ENCODE measurements at regions not wholly inside any gene's neighbourhood (a gene's known extent, or its start where the extent isn't known, plus 50 kb on each side); places are given as distances from the start of the nearest gene placed in this dataset.
"Not testable (repeated sequence)": the region's sequence is repeated elsewhere in the genome, so short reads cannot be mapped to it uniquely, and the experiment has no call there.

- H3K4me3 ChIP-seq, H3K27ac ChIP-seq, H3K4me1 ChIP-seq, H3K27me3 ChIP-seq, H3K9me3 ChIP-seq, DNase-seq, H3K36me3 ChIP-seq: not testable (repeated sequence)
Observed at GRCh38 chr2:111586014-111586413, 298.0 kb downstream of the ANAPC1 start.

GRCh38 chr2:111595072-111595471, 288.9 kb downstream of the ANAPC1 start:
- H3K36me3 ChIP-seq, H3K27me3 ChIP-seq, DNase-seq, H3K4me3 ChIP-seq, H3K9me3 ChIP-seq, H3K4me1 ChIP-seq, H3K27ac ChIP-seq: not testable (repeated sequence)

GRCh38 chr2:111596808-111597705, 286.9 kb downstream of the ANAPC1 start:
- not testable (repeated sequence) for H3K27ac ChIP-seq, H3K27me3 ChIP-seq, H3K4me3 ChIP-seq, H3K36me3 ChIP-seq, H3K9me3 ChIP-seq, DNase-seq, H3K4me1 ChIP-seq

GRCh38 chr2:111598944-111599343, 285.0 kb downstream of the ANAPC1 start:
- H3K36me3 ChIP-seq, H3K27ac ChIP-seq, H3K27me3 ChIP-seq, H3K4me1 ChIP-seq, DNase-seq, H3K9me3 ChIP-seq, H3K4me3 ChIP-seq: not testable (repeated sequence)

- H3K36me3 ChIP-seq, H3K27me3 ChIP-seq, H3K4me3 ChIP-seq: not testable (repeated sequence)
Observed at GRCh38 chr2:111602259-111602658, 281.7 kb downstream of the ANAPC1 start.

DNA sequence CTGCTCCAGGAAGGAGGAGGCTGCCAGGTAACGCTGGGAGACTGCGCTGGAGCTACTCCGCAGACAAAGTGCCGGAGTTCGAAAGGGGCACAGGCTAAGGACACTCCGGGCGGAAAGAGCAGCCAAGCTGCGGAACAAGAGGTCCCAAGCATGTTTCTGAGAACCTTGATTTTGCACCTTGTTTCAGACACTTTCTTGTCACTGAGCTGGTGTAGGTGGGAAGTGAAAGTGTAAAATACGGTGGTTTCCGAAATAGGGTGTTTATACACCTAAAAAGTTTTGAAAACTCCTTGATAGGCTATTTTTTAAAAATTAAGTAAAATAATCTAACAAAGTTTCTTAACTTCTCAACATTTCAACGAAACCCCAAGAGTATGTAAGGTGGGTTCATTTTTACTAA, 278.2 kb downstream of the ANAPC1 start:
- not testable (repeated sequence) for H3K27ac ChIP-seq, H3K4me1 ChIP-seq, H3K4me3 ChIP-seq, H3K36me3 ChIP-seq, DNase-seq, H3K9me3 ChIP-seq, H3K27me3 ChIP-seq

More at GRCh38 chr2:111602259-111602658, 281.7 kb downstream of the ANAPC1 start:
- not testable (repeated sequence) for DNase-seq, H3K9me3 ChIP-seq, H3K27ac ChIP-seq, H3K4me1 ChIP-seq

- H3K36me3 ChIP-seq, H3K27me3 ChIP-seq, H3K4me3 ChIP-seq, DNase-seq, H3K4me1 ChIP-seq, H3K9me3 ChIP-seq, H3K27ac ChIP-seq: not testable (repeated sequence)
Observed at GRCh38 chr2:111606632-111607031, 277.4 kb downstream of the ANAPC1 start.

GRCh38 chr2:111609146-111609844, 274.7 kb downstream of the ANAPC1 start:
- DNase-seq, H3K9me3 ChIP-seq, H3K27me3 ChIP-seq, H3K4me1 ChIP-seq, H3K4me3 ChIP-seq, H3K36me3 ChIP-seq, H3K27ac ChIP-seq: not testable (repeated sequence)

- not testable (repeated sequence) for H3K4me1 ChIP-seq, H3K4me3 ChIP-seq, DNase-seq, H3K27ac ChIP-seq, H3K9me3 ChIP-seq, H3K36me3 ChIP-seq, H3K27me3 ChIP-seq
Observed at GRCh38 chr2:111610035-111610434, 274.0 kb downstream of the ANAPC1 start.

GRCh38 chr2:111616651-111617218, 267.3 kb downstream of the ANAPC1 start:
- H3K4me3 ChIP-seq = no peak overlapping the region
- no peaks in the 10 kb centered on the region for H3K27me3 ChIP-seq
- no peaks in the 10 kb centered on the region for H3K4me1 ChIP-seq
- H3K36me3 ChIP-seq = no peaks in the 10 kb centered on the region
- DNase-seq = no peak
- TF ChIP-seq, protein P1, sequence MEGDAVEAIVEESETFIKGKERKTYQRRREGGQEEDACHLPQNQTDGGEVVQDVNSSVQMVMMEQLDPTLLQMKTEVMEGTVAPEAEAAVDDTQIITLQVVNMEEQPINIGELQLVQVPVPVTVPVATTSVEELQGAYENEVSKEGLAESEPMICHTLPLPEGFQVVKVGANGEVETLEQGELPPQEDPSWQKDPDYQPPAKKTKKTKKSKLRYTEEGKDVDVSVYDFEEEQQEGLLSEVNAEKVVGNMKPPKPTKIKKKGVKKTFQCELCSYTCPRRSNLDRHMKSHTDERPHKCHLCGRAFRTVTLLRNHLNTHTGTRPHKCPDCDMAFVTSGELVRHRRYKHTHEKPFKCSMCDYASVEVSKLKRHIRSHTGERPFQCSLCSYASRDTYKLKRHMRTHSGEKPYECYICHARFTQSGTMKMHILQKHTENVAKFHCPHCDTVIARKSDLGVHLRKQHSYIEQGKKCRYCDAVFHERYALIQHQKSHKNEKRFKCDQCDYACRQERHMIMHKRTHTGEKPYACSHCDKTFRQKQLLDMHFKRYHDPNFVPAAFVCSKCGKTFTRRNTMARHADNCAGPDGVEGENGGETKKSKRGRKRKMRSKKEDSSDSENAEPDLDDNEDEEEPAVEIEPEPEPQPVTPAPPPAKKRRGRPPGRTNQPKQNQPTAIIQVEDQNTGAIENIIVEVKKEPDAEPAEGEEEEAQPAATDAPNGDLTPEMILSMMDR (IDR thresholded peaks at IDR 0.05) = no peak
- no peak for TF ChIP-seq POLR2A (IDR thresholded peaks at IDR 0.05)
- no peaks in the 10 kb centered on the region for H3K9me3 ChIP-seq
- no peak overlapping the region for H3K27ac ChIP-seq

Data from Peyer's patch (tissue), 4 donors.